GM23248 (cell line): ENCODE measurements at regions not wholly inside any gene's neighbourhood (a gene's known extent, or its start where the extent isn't known, plus 50 kb on each side); places are given as distances from the start of the nearest gene placed in this dataset.

Experiments
- EZH2 ChIP-seq: fragments of 200-600 bp; sonication (generic); IDR thresholded peaks from 2 replicates; pipeline ENCODE4 v1.6.1; 2018; ENCODE audit warnings: antibody characterized with exemption, mild to moderate bottlenecking; ENCODE audit not compliant: insufficient read depth, poor library complexity, severe bottlenecking
- EZH2phosphoT487 ChIP-seq: fragments of 200-600 bp; sonication (generic); IDR thresholded peaks from 2 replicates; pipeline ENCODE4 v1.6.1; 2018; ENCODE audit warnings: antibody characterized with exemption, moderate library complexity, mild to moderate bottlenecking, low read depth; ENCODE audit not compliant: insufficient read depth

DNA sequence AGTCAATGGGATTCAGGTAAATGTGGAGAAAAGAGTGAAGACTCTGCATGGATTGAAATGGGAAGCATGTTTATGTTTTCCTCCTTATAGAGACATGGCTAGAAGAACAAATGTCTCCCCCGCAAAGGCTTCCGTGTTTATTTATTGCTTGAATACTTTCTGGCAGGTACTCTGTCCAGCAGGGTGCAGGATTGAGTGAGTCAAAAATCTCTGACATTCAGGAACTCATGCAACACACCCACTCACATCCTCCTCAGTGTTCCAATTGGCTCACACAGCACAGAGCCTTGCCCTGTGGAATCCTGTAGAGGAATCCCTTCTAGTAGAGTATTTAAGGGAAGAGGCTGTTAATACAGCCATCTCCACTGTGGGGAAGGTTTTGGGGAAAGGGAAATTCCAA is 290.3 kb upstream of the VWC2 start:
- TF ChIP-seq EZH2 = no peak
- TF ChIP-seq EZH2phosphoT487 = no peak
